ELR (cell line): ENCODE measurements at regions not wholly inside any gene's neighbourhood (a gene's known extent, or its start where the extent isn't known, plus 50 kb on each side); places are given as distances from the start of the nearest gene placed in this dataset.
"Not testable (repeated sequence)": the region's sequence is repeated elsewhere in the genome, so short reads cannot be mapped to it uniquely, and the experiment has no call there.

Experiments used
- DNase-seq: peaks from one replicate; pipeline ENCODE4 v3.0.0-alpha.2; 2015; ENCODE audit warnings: low read depth

DNA sequence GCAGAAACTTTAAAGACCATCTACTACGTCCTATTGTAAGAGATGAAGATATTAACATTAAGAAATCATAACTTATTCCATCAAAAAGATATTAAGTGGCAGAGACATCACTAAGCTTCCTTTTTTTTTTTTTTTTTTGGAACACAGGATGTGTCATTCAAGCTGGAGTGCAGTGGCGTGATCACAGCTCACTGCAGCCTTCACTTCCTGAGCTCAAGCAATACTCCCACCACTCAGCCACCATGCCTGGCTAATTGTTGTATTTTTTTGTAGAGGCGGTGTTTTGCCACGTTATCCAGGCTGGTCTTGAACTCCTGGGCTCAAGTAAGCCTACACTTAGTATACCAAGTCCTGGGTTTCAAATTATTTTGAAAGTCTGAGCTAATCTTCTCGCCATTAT is 169.7 kb upstream of the KCTD7 start:
- DNase-seq, result peak; percentile 1

DNA sequence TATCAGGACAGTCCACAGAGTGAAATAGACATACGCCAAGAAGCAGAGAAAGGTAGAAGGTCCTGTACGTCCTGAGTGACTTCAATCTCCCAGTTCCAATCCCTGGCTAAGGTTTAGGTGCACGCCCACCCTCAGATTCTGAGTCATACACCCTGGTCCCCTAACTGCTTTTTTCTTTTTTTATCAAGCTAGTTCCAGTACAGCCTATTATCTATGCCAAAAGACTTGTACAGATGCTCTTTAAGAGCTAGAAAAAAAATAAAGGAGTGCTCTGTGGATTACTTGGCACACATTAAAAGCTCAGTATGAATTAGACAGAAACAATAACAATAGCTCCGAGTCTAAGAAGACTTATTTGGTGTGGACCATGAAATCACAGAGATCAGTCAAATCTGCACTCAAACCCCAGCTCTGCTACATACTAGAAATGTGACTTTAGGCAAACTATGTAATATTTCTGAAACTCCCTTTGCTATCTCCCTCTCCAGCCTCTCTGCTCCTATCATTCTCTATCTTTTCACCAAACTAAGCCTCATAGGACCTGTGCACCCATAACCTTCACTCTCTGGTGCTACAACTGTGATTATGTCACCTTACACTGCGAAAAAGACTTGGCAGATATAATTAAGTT is 168.8 kb upstream of the KCTD7 start:
- peak; percentile 3 for DNase-seq

GRCh38 chr7:66460921-66461361 is 167.7 kb upstream of the KCTD7 start:
- peak; percentile 52 for DNase-seq

GRCh38 chr7:66461397-66461796 is 167.3 kb upstream of the KCTD7 start:
- not testable (repeated sequence) for DNase-seq

- DNase-seq, result not testable (repeated sequence)
Measured at GRCh38 chr7:66462831-66463230, 165.8 kb upstream of the KCTD7 start.

DNA sequence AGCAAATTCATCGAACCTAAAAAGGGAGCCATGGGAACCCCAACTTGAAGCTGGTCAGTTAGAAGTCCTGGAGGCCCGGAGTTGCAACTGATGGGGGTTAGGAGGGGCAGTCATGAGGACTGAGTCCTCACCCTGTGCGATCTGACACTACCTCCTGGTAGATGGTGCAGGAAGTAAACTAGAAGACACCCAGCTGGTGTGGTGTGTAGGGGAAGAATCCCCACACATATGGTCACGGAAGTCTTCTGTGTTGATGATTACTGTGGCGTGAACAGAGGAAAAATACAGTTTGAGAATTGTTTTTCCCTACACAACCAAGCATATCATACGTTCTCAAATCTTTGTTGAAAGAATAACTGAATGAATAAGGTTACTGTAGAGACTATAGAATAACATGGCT is 164.6 kb upstream of the KCTD7 start:
- DNase-seq, result no peak

- no peak for DNase-seq
Measured at GRCh38 chr7:66466081-66466600, 162.5 kb upstream of the KCTD7 start.

DNA sequence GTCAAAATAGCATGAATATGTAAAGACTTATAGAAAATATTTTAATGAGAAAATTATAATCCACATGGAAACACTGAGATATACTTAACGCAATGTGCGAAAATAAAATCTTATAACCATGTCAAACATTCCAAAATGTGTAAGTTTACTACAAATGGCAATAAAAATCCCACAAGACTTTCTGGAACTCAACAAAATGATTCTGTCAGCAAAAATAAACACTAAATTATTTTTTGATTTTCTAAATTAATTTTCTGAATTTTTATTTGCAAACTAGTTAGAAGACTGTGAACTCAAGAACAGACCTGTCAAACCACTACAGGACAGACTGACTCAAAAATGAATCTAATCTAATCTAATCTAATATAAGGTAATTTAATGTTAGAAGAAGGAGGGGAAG is 160.8 kb upstream of the KCTD7 start:
- DNase-seq, result no peak

DNA sequence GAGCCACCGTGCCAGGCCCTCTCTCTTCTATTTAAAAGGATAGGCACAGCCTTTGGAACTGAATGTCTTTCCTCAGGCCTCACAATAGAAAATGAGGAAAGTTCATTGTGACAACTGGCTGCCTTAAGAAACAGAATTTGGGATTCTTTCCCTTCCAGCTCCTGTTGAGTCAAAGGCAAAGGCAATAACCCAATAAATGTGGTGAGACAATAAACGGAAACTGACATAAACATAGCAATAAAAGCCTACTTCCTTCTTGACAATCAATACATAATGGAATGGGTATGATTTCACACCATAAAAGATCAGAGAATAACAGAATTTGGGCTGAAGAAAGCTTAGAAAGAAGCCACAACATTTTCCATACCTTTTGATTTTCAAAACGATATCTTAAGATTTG is 155.6 kb upstream of the KCTD7 start:
- DNase-seq, result not testable (repeated sequence)

DNA sequence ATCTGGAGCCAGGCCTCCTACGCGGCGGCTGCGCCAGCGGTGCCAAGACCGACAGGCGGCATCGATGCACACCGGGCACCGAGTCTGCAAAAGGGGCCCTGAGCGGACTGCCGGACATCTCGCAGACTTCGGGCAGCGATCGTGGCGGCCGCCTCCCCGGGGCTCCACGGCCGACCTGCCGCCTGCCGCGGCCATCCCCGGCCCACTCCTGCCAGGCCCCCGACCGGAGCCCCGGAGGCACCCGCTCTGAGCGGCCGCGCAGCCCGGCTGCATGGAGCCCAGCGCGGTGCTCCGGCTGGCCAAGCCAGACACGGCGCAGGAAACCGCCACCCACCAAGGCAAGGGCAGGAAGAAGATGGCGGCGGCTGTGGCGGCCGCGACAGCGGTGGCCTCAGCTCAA is 154.2 kb upstream of the KCTD7 start:
- no peak for DNase-seq

DNA sequence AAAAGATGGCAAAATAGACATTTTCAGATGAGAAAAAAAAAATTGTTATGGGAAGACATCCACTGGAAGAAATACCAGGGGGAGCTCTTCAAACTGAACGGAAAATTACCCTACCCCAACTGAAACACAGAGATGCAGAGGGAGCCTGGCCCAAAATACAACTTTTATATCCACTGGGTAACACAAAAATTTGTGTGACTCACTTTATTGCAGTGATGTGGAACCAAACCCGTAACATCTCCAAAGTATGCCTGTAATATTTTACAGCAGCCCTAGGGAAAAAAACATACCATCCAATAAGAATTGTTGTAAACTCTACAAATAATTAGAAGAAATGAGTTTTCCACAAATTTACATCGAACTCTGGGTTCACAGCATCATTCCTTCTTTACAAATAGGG is 152.6 kb upstream of the KCTD7 start:
- not testable (repeated sequence) for DNase-seq

- DNase-seq, result not testable (repeated sequence)
Measured at GRCh38 chr7:66477822-66478397, 150.8 kb upstream of the KCTD7 start.

DNA sequence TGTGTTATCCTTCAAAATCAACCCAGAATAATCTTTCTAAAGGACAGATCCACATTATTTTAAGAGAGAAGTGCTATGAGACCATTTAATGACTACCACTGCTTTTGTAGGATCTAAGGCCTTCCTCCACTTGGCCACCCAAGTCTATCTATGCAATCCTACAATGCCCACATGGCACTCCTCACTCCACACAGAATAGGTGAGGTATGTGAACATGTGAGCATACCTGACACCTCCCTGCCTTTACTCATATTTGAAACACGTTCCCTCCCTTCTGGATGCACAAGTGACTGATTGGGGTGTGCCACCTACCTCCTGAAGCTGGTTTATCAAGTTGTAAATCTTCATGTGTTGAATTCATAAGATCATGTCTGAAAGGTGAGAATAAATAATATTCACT is 147.5 kb upstream of the KCTD7 start:
- not testable (repeated sequence) for DNase-seq

GRCh38 chr7:66489065-66489464 is 139.6 kb upstream of the KCTD7 start:
- not testable (repeated sequence) for DNase-seq

DNA sequence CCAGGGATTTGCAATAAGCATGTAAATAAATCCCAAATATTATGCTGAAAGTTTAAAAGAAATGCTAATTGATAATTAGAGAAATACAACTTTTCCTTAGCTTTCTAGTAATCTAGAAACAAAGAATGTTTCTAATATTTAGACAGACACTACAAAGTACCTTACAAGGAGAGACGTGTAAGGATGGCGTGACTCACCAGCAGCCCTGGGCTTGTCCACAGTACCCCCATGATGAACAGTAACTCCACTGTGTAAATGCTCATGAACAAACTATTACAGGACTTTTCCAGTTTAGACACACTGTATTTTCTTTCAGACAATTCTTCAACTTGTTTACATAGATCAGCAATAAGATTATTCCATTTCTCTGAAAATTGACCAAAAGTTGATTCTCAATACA is 138.9 kb upstream of the KCTD7 start:
- peak; percentile 33 for DNase-seq

DNA sequence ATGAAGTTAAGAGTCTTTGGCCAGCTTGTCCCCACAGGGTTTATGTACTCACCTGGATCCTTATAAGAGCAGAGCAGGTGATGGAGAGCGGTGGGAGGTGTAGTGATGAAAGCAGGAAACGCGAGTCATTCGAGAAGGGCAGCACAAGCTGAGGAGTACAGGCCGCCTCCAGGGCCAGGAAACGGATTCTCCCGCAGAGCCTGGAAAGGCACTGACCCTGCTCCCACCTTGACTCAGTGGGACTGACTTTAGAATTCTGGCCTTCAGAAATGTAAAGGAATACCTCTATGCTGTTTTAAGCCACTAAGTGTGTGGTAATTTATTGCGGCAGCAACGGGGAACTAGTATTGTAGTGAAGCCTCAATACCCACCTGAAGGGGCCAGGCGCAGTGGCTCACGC is 137.7 kb upstream of the KCTD7 start:
- DNase-seq, result not testable (repeated sequence)

GRCh38 chr7:66492405-66492804 is 136.3 kb upstream of the KCTD7 start:
- DNase-seq, result not testable (repeated sequence)

DNA sequence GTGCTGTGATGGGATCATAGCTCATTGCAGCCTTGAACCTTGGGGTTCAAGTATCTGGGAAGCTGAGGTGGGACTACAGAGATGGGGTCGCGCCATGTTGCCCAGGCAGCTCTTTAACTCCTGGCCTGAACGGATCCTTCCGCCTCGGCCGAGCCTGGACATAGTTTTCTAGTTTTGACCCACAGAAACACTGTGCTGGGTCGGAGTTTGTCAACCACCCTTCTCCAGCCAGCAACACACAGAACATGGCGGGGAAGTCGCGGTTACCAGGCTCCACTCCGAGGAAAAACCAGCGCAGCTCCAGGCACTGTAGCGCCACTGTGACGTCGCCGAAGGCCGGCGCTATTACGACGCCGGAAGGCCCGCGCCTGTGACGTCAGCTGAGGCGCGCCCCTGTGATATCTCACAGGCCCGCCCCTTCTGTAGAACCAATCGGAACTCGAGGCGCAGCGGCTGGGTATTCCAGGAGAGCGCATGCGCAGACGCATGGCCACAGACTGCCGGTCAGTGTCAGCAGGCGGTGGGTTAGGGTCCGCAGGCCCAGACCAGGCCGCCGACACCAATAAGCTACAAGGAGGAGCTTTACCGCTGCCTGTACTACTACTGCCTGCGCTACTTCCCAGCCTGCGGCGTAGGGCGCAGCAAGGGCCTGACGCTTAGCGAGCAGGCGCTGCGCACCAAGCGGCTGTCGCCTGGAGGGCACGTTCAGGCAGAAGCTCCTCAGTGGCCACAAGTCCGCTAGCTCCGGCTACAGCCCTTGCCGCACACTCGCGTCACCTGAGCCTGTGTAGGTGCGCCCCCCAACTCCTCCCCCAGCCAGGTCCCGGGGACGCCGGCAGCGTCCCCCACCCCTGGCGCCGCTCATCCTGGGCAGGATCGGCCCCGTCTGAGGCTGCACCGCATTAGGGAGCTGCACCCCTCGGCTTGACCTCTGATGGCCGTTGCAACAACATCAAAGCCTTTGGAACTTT is 135.2 kb upstream of the KCTD7 start:
- peak; percentile 97 for DNase-seq

- no peak for DNase-seq
Measured at GRCh38 chr7:66497346-66497745, 131.3 kb upstream of the KCTD7 start.

GRCh38 chr7:66500087-66500486 is 128.6 kb upstream of the KCTD7 start:
- DNase-seq, result peak; percentile 51

DNA sequence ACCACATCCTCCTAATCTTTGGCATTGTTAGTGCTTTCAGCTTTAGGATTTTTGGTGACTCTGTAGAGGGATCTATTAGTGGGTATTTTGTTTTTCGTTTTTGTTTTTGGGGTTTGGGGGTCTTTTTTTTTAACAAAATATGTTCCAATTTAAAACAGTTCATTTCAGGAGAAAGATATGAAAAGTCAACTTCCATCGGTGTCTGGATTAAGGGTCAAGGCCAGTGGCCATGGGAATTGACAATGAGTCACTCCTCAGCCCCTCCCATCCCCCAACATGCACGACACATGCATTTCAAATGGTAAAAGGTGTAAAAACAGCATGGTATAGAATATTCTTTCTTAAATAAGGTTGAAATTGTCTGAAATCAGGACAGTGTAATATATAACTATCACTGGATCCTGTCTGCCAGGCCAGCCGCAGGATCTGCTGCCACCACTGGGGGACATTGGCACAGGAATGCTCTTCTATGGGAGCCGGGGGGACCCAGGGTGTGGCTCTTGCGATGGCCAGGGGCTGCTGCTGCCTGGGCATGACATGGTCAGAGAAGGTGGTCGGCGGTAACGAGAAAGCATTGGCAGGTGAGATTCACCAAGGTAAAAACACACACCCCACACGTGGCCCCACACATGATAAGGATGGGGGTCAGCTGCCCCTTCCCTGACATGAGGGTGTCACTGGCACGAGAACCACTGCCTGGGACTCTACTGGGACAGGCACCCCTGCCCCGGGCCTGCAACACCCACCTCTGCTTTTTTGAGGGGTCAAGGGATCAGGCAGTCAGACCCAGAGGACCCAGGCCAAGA is 126.2 kb upstream of the KCTD7 start:
- no peak for DNase-seq

DNA sequence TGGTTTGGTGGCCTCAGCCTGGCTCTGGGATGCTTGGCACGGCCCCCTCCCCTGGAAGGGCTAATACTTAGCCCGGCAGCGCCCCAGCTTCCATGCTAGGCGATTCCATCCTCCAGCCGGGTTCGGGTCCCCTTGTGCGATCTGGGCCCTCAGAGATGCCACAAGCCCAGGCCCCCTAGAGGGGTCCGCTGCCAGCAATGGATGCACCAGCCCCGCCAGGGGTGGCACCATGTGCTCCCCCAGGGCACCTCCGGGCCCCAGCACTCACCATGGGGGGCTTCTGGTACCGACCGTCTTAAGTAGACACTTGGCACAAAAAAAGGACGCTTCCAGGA is 125.7 kb upstream of the KCTD7 start:
- no peak for DNase-seq
